B cell (primary cell): ENCODE measurements at regions not wholly inside any gene's neighbourhood (a gene's known extent, or its start where the extent isn't known, plus 50 kb on each side); places are given as distances from the start of the nearest gene placed in this dataset.

ENCODE experiments used
- ATAC-seq: fragments of 200-7000 bp; cut with Tn5 transposase; one replicate; pipeline ENCODE4 v1.10.0; 2021; ENCODE audit warnings: low read depth, mild to moderate bottlenecking, moderate number of reproducible peaks, moderate library complexity
- CTCF ChIA-PET: fragments of 350-600 bp; sonication (Branson Sonifier 250); formaldehyde crosslinking; loops from one replicate; lab custom pipeline; 2021; ENCODE audit warnings: antibody characterized with exemption, inconsistent platforms; lab: Charles Lee
- POLR2A ChIA-PET: fragments of 350-600 bp; sonication (Branson Sonifier 250); formaldehyde crosslinking; loops from one replicate; lab custom pipeline; 2021; ENCODE audit warnings: antibody characterized with exemption; lab: Charles Lee
- DNase-seq: peaks from one replicate; pipeline ENCODE4 v3.0.0; 2013
- H2AFZ ChIP-seq: 2 replicates; pipeline ENCODE4 v1.6.1; 2012; ENCODE audit warnings: mild to moderate bottlenecking, low read depth, low read length; ENCODE audit not compliant: insufficient read depth, poor library complexity, severe bottlenecking
- H3K27ac ChIP-seq, 2 donors: 1 replicate in 1 of 2; 2 replicates in 1 of 2; pipeline ENCODE4 v1.5.1; 2012 to 2013; ENCODE audit warnings: low read length in 2 of 2, mild to moderate bottlenecking in 2 of 2, moderate library complexity in 1 of 2
- H3K27me3 ChIP-seq, 4 experiments: fragments of 200-600 bp in 1 of 4; sonication (generic) in 1 of 4; replicated peaks in 1 of 4; 1 replicate in 2 of 4; 2 replicates in 2 of 4; pipeline versions ENCODE4 v1.6.1 to v1.7.0; 2013 to 2016; ENCODE audit warnings: low read length in 3 of 4, mild to moderate bottlenecking in 2 of 4, mixed read lengths in 1 of 4, moderate library complexity in 1 of 4; ENCODE audit not compliant: insufficient read depth in 4 of 4, control insufficient read depth in 3 of 4; ENCODE audit errors: control extremely low read depth in 1 of 4
- H3K36me3 ChIP-seq, 2 experiments: replicated peaks in 1 of 2; 1 replicate in 1 of 2; 2 replicates in 1 of 2; pipeline versions ENCODE4 v1.6.1 to v1.7.1; 2013; ENCODE audit warnings: low read length in 1 of 2; ENCODE audit not compliant: insufficient read depth in 2 of 2, control insufficient read depth in 1 of 2; ENCODE audit errors: control extremely low read depth in 1 of 2, extremely low read depth in 1 of 2
- H3K4me1 ChIP-seq, 2 donors: fragments of 200-600 bp in 1 of 2; sonication (generic) in 1 of 2; 1 replicate in 1 of 2; 2 replicates in 1 of 2; pipeline versions ENCODE4 v1.5.1 to v1.6.1; 2013 to 2017; ENCODE audit warnings: low read length in 2 of 2; ENCODE audit not compliant: control insufficient read depth in 2 of 2, insufficient read depth in 2 of 2
- H3K4me2 ChIP-seq: replicated peaks from 2 replicates; pipeline ENCODE3; 2012; ENCODE audit warnings: mild to moderate bottlenecking, low read depth, low read length; ENCODE audit not compliant: poor library complexity, severe bottlenecking
- H3K4me3 ChIP-seq, 5 experiments: fragments of 200-600 bp in 1 of 5; sonication (generic) in 1 of 5; 1 replicate in 3 of 5; 2 replicates in 2 of 5; pipeline versions ENCODE4 v1.5.1 to v1.7.0; 2011 to 2016; ENCODE audit warnings: low read length in 4 of 5, mild to moderate bottlenecking in 4 of 5, low read depth in 2 of 5, control low read depth in 1 of 5, moderate library complexity in 1 of 5; ENCODE audit not compliant: insufficient read depth in 1 of 5; ENCODE audit errors: control extremely low read depth in 1 of 5, extremely low read depth in 1 of 5
- H3K79me2 ChIP-seq: fragments of 200-600 bp; sonication (generic); one replicate; pipeline ENCODE4 v1.6.0; 2016; ENCODE audit warnings: low read length; ENCODE audit not compliant: control insufficient read depth, insufficient read depth
- H3K9ac ChIP-seq: fragments of 200-600 bp; sonication (generic); 2 replicates; pipeline ENCODE4 v1.6.1; 2017; ENCODE audit warnings: mild to moderate bottlenecking, low read length, moderate library complexity
- H3K9me3 ChIP-seq, 3 donors: one replicate each; pipeline versions ENCODE4 v1.6.1 to v1.7.1; 2013; ENCODE audit warnings: low read length in 2 of 3; ENCODE audit not compliant: control insufficient read depth in 2 of 3, insufficient read depth in 1 of 3; ENCODE audit errors: control extremely low read depth in 1 of 3
- H4K20me1 ChIP-seq: 2 replicates; pipeline ENCODE4 v1.6.0; 2012; ENCODE audit warnings: mild to moderate bottlenecking, low read length; ENCODE audit not compliant: insufficient read depth, control insufficient read depth, poor library complexity, severe bottlenecking
- H3K27ac Mint-ChIP-seq: one replicate; pipeline ENCODE4 v1.8.0; 2021; ENCODE audit warnings: mixed read lengths
- H3K27me3 Mint-ChIP-seq: one replicate; pipeline ENCODE4 v1.8.0; 2021; ENCODE audit warnings: mixed read lengths
- H3K4me1 Mint-ChIP-seq: one replicate; pipeline ENCODE4 v1.8.0; 2021; ENCODE audit warnings: mixed read lengths
- H3K4me3 Mint-ChIP-seq: one replicate; pipeline ENCODE4 v1.8.0; 2021; ENCODE audit warnings: mixed read lengths
- H3K9me3 Mint-ChIP-seq: one replicate; pipeline ENCODE4 v1.8.0; 2022; ENCODE audit warnings: mixed read lengths; ENCODE audit not compliant: insufficient read depth
- EZH2 ChIP-seq: IDR thresholded peaks from 2 replicates; pipeline ENCODE4 v1.6.1; 2012; ENCODE audit warnings: borderline replicate concordance, low read depth, mild to moderate bottlenecking, moderate library complexity, low read length; ENCODE audit not compliant: insufficient read depth, poor library complexity, severe bottlenecking
- WGBS: methylation state at CpG from one replicate; pipeline ENCODE4 v1.1.5; 2013; ENCODE audit warnings: missing lambda C conversion rate; ENCODE audit not compliant: insufficient coverage; 5-methylcytosine and 5-hydroxymethylcytosine counted together
- intact Hi-C: fragments of 100-400 bp; cut with micrococcal nuclease; formaldehyde crosslinking; loops from one replicate; pipeline ENCODE4 v1.10.0; 2022
- TF ChIP-seq, protein P1 (sequence below): fragments of 200-600 bp; IDR thresholded peaks from one replicate; pipeline ENCODE4 v1.8.0; 2022; ENCODE audit warnings: antibody characterized with exemption, mild to moderate bottlenecking

DNA sequence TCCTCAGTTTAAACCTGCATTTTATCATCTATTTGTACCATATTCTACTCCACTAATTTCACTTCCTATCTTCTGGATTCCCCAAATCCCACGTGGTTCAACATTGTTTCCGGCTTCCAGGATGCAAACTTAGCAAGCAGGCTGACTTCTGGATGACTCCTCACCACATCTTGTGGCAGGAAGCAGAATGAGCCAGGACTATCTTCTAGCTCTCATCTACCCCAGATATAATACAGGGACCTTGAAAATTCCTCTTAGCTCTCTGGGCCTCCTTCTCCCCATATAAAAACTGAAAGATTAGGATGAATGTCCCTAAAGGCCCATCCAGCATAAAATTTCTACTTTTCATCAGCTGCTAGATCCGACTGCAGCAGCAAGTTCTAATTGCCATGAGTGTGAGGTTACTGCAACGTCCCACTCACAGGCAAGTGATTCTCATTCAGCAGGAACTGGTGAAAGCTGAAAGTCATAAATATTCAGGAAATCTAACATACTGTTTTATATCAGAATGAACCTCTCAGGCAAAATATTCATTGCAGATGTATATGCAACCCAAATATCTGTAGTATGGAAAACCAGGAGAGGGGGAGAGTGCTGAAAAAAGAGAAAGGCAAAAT, 93.4 kb downstream of the KCTD12 start:
- TF ChIP-seq, protein P1, sequence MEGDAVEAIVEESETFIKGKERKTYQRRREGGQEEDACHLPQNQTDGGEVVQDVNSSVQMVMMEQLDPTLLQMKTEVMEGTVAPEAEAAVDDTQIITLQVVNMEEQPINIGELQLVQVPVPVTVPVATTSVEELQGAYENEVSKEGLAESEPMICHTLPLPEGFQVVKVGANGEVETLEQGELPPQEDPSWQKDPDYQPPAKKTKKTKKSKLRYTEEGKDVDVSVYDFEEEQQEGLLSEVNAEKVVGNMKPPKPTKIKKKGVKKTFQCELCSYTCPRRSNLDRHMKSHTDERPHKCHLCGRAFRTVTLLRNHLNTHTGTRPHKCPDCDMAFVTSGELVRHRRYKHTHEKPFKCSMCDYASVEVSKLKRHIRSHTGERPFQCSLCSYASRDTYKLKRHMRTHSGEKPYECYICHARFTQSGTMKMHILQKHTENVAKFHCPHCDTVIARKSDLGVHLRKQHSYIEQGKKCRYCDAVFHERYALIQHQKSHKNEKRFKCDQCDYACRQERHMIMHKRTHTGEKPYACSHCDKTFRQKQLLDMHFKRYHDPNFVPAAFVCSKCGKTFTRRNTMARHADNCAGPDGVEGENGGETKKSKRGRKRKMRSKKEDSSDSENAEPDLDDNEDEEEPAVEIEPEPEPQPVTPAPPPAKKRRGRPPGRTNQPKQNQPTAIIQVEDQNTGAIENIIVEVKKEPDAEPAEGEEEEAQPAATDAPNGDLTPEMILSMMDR = no peak
- TF ChIP-seq EZH2 = no peak
- no peak for ATAC-seq
- H3K36me3 ChIP-seq = no peaks in the 10 kb centered on the region
- 24% methylated on average over 2 of the region's 4 CpGs for WGBS
- H3K4me3 ChIP-seq = no peak overlapping the region
- H3K4me1 ChIP-seq = no peaks in the 10 kb centered on the region
- Mint-ChIP-seq H3K27me3 (peaks cover 12% of the 10 kb centered on the region), H3K4me3 (no peak overlapping the region), H3K4me1 (no peaks in the 10 kb centered on the region), H3K9me3 (no peaks in the 10 kb centered on the region), H3K27ac (no peak overlapping the region)
- no peak overlapping the region for H3K4me2 ChIP-seq
- POLR2A ChIA-PET = no interaction called here
- H3K27me3 ChIP-seq = no peaks in the 10 kb centered on the region
- H2AFZ ChIP-seq = no peak overlapping the region
- intact Hi-C loops = no loop called here
- H3K9ac ChIP-seq = no peak overlapping the region
- no peak for DNase-seq
- CTCF ChIA-PET = no interaction called here
- no peaks in the 10 kb centered on the region for H3K9me3 ChIP-seq
- no peaks in the 10 kb centered on the region for H4K20me1 ChIP-seq
- H3K79me2 ChIP-seq = no peaks in the 10 kb centered on the region
- no peak overlapping the region for H3K27ac ChIP-seq

DNA sequence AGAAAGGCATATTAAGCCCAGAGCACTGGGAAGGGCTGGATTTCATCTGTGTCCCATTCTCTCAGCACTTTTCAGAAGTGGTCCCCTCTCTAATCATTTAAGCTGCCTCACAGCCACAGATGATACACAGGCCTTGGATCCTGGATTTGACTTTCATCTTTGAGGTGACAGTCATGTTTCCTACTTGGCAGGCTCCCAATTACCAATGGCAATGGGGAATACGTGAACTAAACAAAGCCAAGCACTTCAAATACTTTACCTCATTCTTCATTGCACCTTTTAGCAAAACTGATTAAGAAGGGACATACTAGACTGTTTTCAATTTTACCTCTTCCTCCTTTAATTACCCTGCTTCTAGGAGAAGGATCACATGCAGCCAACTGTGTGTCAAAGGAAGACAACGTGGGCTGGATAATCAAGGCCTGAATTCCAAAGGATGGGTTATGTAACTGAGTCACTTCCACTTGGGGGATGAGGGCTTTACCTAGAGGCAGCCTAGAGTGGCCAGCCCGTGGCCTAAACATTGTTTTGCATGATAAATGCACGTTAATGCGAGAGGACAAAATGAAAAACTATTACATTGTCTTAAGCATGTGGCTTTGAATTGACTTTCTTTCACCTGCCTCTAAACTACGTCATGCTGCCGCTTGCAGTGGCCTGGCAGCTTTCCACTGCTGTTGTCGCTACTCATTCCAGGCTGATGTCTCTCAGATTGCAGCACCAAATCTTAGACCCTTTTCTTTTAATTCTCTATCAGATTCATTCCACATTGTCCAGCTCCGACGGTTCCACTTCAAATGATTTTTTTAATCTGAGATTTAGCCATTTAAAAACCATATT, 95.0 kb downstream of the KCTD12 start:
- no peak for ATAC-seq
- Histone ChIP-seq H4K20me1 (no peaks in the 10 kb centered on the region), H3K27me3 (no peaks in the 10 kb centered on the region), H3K9me3 (no peaks in the 10 kb centered on the region), H3K4me1 (no peaks in the 10 kb centered on the region), H3K4me3 (no peak overlapping the region), H3K4me2 (no peak overlapping the region), H3K27ac (no peak overlapping the region), H3K79me2 (no peaks in the 10 kb centered on the region), H3K36me3 (no peaks in the 10 kb centered on the region), H3K9ac (no peak overlapping the region), H2AFZ (no peak overlapping the region)
- WGBS = 97% methylated on average over 7 of the region's 10 CpGs
- DNase-seq = no peak
- Mint-ChIP-seq H3K27ac (no peak overlapping the region), H3K4me3 (no peak overlapping the region), H3K4me1 (no peaks in the 10 kb centered on the region), H3K27me3 (peaks cover 3% of the 10 kb centered on the region), H3K9me3 (no peaks in the 10 kb centered on the region)
- ChIA-PET POLR2A (no interaction called here), CTCF (no interaction called here)
- intact Hi-C loops = no loop called here
- TF ChIP-seq, protein P1 = no peak
- no peak for TF ChIP-seq EZH2
